Progenitor cell of endocrine pancreas (in vitro differentiated cells): ENCODE measurements at regions not wholly inside any gene's neighbourhood (a gene's known extent, or its start where the extent isn't known, plus 50 kb on each side); places are given as distances from the start of the nearest gene placed in this dataset.

Source experiments
- DNase-seq: peaks from one replicate; pipeline ENCODE4 v3.0.0; 2021; ENCODE audit warnings: low spot score; ENCODE audit not compliant: unreplicated experiment
- H3K27ac Mint-ChIP-seq: 2 replicates; pipeline ENCODE4 v1.8.0; 2021; ENCODE audit warnings: mild to moderate bottlenecking, moderate library complexity, mixed read lengths
- H3K27me3 Mint-ChIP-seq: 2 replicates; pipeline ENCODE4 v1.8.0; 2021; ENCODE audit warnings: mixed read lengths
- H3K36me3 Mint-ChIP-seq: 2 replicates; pipeline ENCODE4 v1.8.0; 2022; ENCODE audit warnings: mixed read lengths; ENCODE audit not compliant: insufficient read depth
- H3K4me1 Mint-ChIP-seq: 2 replicates; pipeline ENCODE4 v1.8.0; 2021; ENCODE audit warnings: low read depth, mixed read lengths
- H3K4me3 Mint-ChIP-seq: 2 replicates; pipeline ENCODE4 v1.8.0; 2021; ENCODE audit warnings: low read depth, mild to moderate bottlenecking, moderate library complexity, mixed read lengths
- H3K9me3 Mint-ChIP-seq: 2 replicates; pipeline ENCODE4 v1.8.0; 2021; ENCODE audit warnings: low read depth, mixed read lengths
- CTCF ChIP-seq: fragments of 200-600 bp; sonication (generic); IDR thresholded peaks from one replicate; pipeline ENCODE4 v1.5.0; 2021; ENCODE audit warnings: antibody characterized with exemption, mild to moderate bottlenecking; ENCODE audit not compliant: unreplicated experiment

GRCh38 chr15:96184297-96184696, 146.2 kb upstream of the NR2F2 start:
- TF ChIP-seq CTCF, result no peak
- no peaks in the 10 kb centered on the region for H3K36me3 Mint-ChIP-seq
- DNase-seq, result no peak
- H3K9me3 Mint-ChIP-seq, result no peaks in the 10 kb centered on the region
- H3K27ac Mint-ChIP-seq, result peak overlapping the region; percentile 88
- peaks cover 5% of the 10 kb centered on the region for H3K27me3 Mint-ChIP-seq
- peaks cover 40% of the 10 kb centered on the region for H3K4me1 Mint-ChIP-seq
- H3K4me3 Mint-ChIP-seq, result peak overlapping the region; percentile 14

- Mint-ChIP-seq H3K4me3 (no peak overlapping the region), H3K36me3 (no peaks in the 10 kb centered on the region), H3K4me1 (peaks cover 31% of the 10 kb centered on the region), H3K27me3 (no peaks in the 10 kb centered on the region), H3K27ac (no peak overlapping the region), H3K9me3 (no peaks in the 10 kb centered on the region)
- DNase-seq, result no peak
- no peak for TF ChIP-seq CTCF
Observed at GRCh38 chr15:96186105-96186504, 144.4 kb upstream of the NR2F2 start.

GRCh38 chr15:96187341-96188305, 142.9 kb upstream of the NR2F2 start:
- Mint-ChIP-seq H3K27ac (no peak overlapping the region), H3K27me3 (no peaks in the 10 kb centered on the region), H3K4me1 (peaks cover 24% of the 10 kb centered on the region), H3K4me3 (no peak overlapping the region), H3K9me3 (no peaks in the 10 kb centered on the region), H3K36me3 (no peaks in the 10 kb centered on the region)
- no peak for DNase-seq
- no peak for TF ChIP-seq CTCF

- Mint-ChIP-seq H3K9me3 (peaks cover 13% of the 10 kb centered on the region), H3K27me3 (no peaks in the 10 kb centered on the region), H3K27ac (no peak overlapping the region), H3K36me3 (no peaks in the 10 kb centered on the region), H3K4me1 (peaks cover 8% of the 10 kb centered on the region), H3K4me3 (no peak overlapping the region)
- no peak for TF ChIP-seq CTCF
- DNase-seq, result no peak
Observed at GRCh38 chr15:96197721-96198120, 132.8 kb upstream of the NR2F2 start.

- Mint-ChIP-seq H3K4me3 (no peak overlapping the region), H3K9me3 (peaks cover 10% of the 10 kb centered on the region), H3K36me3 (no peaks in the 10 kb centered on the region), H3K27ac (no peak overlapping the region), H3K4me1 (peaks cover 8% of the 10 kb centered on the region), H3K27me3 (no peaks in the 10 kb centered on the region)
- DNase-seq, result no peak
- TF ChIP-seq CTCF, result no peak
Observed at GRCh38 chr15:96199111-96199510, 131.4 kb upstream of the NR2F2 start.
